CD4-positive, alpha-beta T cell treated with Interleukin-17A for 4 hours (primary cell): ENCODE measurements at regions not wholly inside any gene's neighbourhood (a gene's known extent, or its start where the extent isn't known, plus 50 kb on each side); places are given as distances from the start of the nearest gene placed in this dataset.
A peak's percentile ranks its signal among the peaks of the same experiment; 100 is the strongest.
"Not testable (repeated sequence)": the region's sequence is repeated elsewhere in the genome, so short reads cannot be mapped to it uniquely, and the experiment has no call there.

ENCODE experiments used
- DNase-seq: peaks from one replicate; pipeline ENCODE4 v3.0.0-alpha.2; 2020; ENCODE audit warnings: mixed read lengths

- DNase-seq = no peak
These were observed 574.5 kb downstream of the SLCO4C1 start for GRCh38 chr5:101721543-101721942.

GRCh38 chr5:101720033-101720432 lies 576.1 kb downstream of the SLCO4C1 start:
- DNase-seq = no peak

- no peak for DNase-seq
These were observed 578.4 kb downstream of the SLCO4C1 start for GRCh38 chr5:101717721-101718120.

GRCh38 chr5:101716941-101717340 lies 579.1 kb downstream of the SLCO4C1 start:
- no peak for DNase-seq

- not testable (repeated sequence) for DNase-seq
These were observed 580.3 kb downstream of the SLCO4C1 start for GRCh38 chr5:101715790-101716189.

GRCh38 chr5:101689306-101689705 lies 606.8 kb downstream of the SLCO4C1 start:
- DNase-seq = no peak

GRCh38 chr5:101688156-101688555 lies 607.9 kb downstream of the SLCO4C1 start:
- DNase-seq = no peak

GRCh38 chr5:101687349-101687985 lies 608.6 kb downstream of the SLCO4C1 start:
- no peak for DNase-seq

- no peak for DNase-seq
These were observed 609.4 kb downstream of the SLCO4C1 start for GRCh38 chr5:101686536-101687157.

- no peak for DNase-seq
These were observed 616.3 kb downstream of the SLCO4C1 start for GRCh38 chr5:101679816-101680215.

- DNase-seq = peak; percentile 23
These were observed 617.4 kb downstream of the SLCO4C1 start for GRCh38 chr5:101678481-101679193.

GRCh38 chr5:101677961-101678360 lies 618.1 kb downstream of the SLCO4C1 start:
- DNase-seq = no peak

- no peak for DNase-seq
These were observed 619.4 kb downstream of the SLCO4C1 start for GRCh38 chr5:101676646-101677045.

- no peak for DNase-seq
These were observed 620.4 kb downstream of the SLCO4C1 start for GRCh38 chr5:101675510-101676219.

GRCh38 chr5:101673120-101673519 lies 623.0 kb downstream of the SLCO4C1 start:
- DNase-seq = no peak

GRCh38 chr5:101664071-101664791 lies 631.9 kb downstream of the SLCO4C1 start:
- no peak for DNase-seq

GRCh38 chr5:101663543-101663942 lies 632.5 kb downstream of the SLCO4C1 start:
- no peak for DNase-seq

- no peak for DNase-seq
These were observed 633.8 kb downstream of the SLCO4C1 start for GRCh38 chr5:101662263-101662662.

GRCh38 chr5:101658433-101658832 lies 637.7 kb downstream of the SLCO4C1 start:
- DNase-seq = no peak

- no peak for DNase-seq
These were observed 642.1 kb downstream of the SLCO4C1 start for GRCh38 chr5:101653996-101654395.

- DNase-seq = no peak
These were observed 648.2 kb downstream of the SLCO4C1 start for GRCh38 chr5:101647861-101648260.

GRCh38 chr5:101643794-101644193 lies 652.3 kb downstream of the SLCO4C1 start:
- DNase-seq = no peak

GRCh38 chr5:101637599-101637998 lies 658.5 kb downstream of the SLCO4C1 start:
- no peak for DNase-seq
